ENCODE measurements at regions not wholly inside any gene's neighbourhood (a gene's known extent, or its start where the extent isn't known, plus 50 kb on each side); places are given as distances from the start of the nearest gene placed in this dataset.

- DNase-seq = no peak
These were observed 105.2 kb upstream of the NEBL start for GRCh38 chr10:21002091-21002878.

- DNase-seq = no peak
These were observed 102.6 kb upstream of the NEBL start for GRCh38 chr10:20999699-21000098.

GRCh38 chr10:20998036-20998435 lies 100.9 kb upstream of the NEBL start:
- no peak for DNase-seq

GRCh38 chr10:20995123-20995987 lies 98.2 kb upstream of the NEBL start:
- DNase-seq = no peak

GRCh38 chr10:20993830-20994527 lies 96.9 kb upstream of the NEBL start:
- no peak for DNase-seq

- DNase-seq = no peak
These were observed 96.3 kb upstream of the NEBL start for GRCh38 chr10:20993389-20993788.

- DNase-seq = no peak
These were observed 94.4 kb upstream of the NEBL start for GRCh38 chr10:20991526-20991925.

- DNase-seq = no peak
These were observed 93.5 kb upstream of the NEBL start for GRCh38 chr10:20990604-20991003.

- no peak for DNase-seq
These were observed 91.4 kb upstream of the NEBL start for GRCh38 chr10:20988357-20988983.

GRCh38 chr10:20986049-20986448 lies 88.9 kb upstream of the NEBL start:
- no peak for DNase-seq

GRCh38 chr10:20984662-20985061 lies 87.6 kb upstream of the NEBL start:
- DNase-seq = no peak

GRCh38 chr10:20981419-20981953 lies 84.4 kb upstream of the NEBL start:
- DNase-seq = no peak

- no peak for DNase-seq
These were observed 81.5 kb upstream of the NEBL start for GRCh38 chr10:20978617-20979016.

GRCh38 chr10:20977300-20977699 lies 80.2 kb upstream of the NEBL start:
- no peak for DNase-seq

- no peak for DNase-seq
These were observed 79.8 kb upstream of the NEBL start for GRCh38 chr10:20976891-20977290.

GRCh38 chr10:20976390-20976789 lies 79.3 kb upstream of the NEBL start:
- DNase-seq = no peak

- no peak for DNase-seq
These were observed 78.1 kb upstream of the NEBL start for GRCh38 chr10:20975236-20975635.

- DNase-seq = no peak
These were observed 75.8 kb upstream of the NEBL start for GRCh38 chr10:20972925-20973324.

- DNase-seq = no peak
These were observed 74.8 kb upstream of the NEBL start for GRCh38 chr10:20971901-20972300.

GRCh38 chr10:20970708-20971107 lies 73.6 kb upstream of the NEBL start:
- DNase-seq = no peak

- DNase-seq = no peak
These were observed 72.9 kb upstream of the NEBL start for GRCh38 chr10:20970044-20970443.

- no peak for DNase-seq
These were observed 69.3 kb upstream of the NEBL start for GRCh38 chr10:20966426-20966825.
